ENCODE measurements at regions not wholly inside any gene's neighbourhood (a gene's known extent, or its start where the extent isn't known, plus 50 kb on each side); places are given as distances from the start of the nearest gene placed in this dataset.

GRCh38 chr6:144809969-144810368 lies 524.8 kb downstream of the UTRN start:
- H3K36me3 ChIP-seq, result no peaks in the 10 kb centered on the region
- DNase-seq, result no peak
- H3K9me3 ChIP-seq, result no peaks in the 10 kb centered on the region
- peaks cover 5% of the 10 kb centered on the region; the same call in 1 of the 2 replicates for H3K4me1 ChIP-seq
- H3K27me3 ChIP-seq, result no peaks in the 10 kb centered on the region
- no peak overlapping the region for H3K4me3 ChIP-seq (ENCODE audit: low read depth, low read length)
- TF ChIP-seq, protein P1, sequence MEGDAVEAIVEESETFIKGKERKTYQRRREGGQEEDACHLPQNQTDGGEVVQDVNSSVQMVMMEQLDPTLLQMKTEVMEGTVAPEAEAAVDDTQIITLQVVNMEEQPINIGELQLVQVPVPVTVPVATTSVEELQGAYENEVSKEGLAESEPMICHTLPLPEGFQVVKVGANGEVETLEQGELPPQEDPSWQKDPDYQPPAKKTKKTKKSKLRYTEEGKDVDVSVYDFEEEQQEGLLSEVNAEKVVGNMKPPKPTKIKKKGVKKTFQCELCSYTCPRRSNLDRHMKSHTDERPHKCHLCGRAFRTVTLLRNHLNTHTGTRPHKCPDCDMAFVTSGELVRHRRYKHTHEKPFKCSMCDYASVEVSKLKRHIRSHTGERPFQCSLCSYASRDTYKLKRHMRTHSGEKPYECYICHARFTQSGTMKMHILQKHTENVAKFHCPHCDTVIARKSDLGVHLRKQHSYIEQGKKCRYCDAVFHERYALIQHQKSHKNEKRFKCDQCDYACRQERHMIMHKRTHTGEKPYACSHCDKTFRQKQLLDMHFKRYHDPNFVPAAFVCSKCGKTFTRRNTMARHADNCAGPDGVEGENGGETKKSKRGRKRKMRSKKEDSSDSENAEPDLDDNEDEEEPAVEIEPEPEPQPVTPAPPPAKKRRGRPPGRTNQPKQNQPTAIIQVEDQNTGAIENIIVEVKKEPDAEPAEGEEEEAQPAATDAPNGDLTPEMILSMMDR (IDR thresholded peaks at IDR 0.05; ENCODE audit: low read depth, low read length), result no peak

GRCh38 chr6:144811140-144811539 lies 526.0 kb downstream of the UTRN start:
- H3K4me1 ChIP-seq, result peaks cover 4% of the 10 kb centered on the region; the same call in 1 of the 2 replicates
- no peak for DNase-seq
- no peaks in the 10 kb centered on the region for H3K36me3 ChIP-seq
- H3K9me3 ChIP-seq, result no peaks in the 10 kb centered on the region
- H3K4me3 ChIP-seq (ENCODE audit: low read depth, low read length), result no peak overlapping the region
- TF ChIP-seq, protein P1 (IDR thresholded peaks at IDR 0.05; ENCODE audit: low read depth, low read length), result no peak
- no peaks in the 10 kb centered on the region for H3K27me3 ChIP-seq

DNA sequence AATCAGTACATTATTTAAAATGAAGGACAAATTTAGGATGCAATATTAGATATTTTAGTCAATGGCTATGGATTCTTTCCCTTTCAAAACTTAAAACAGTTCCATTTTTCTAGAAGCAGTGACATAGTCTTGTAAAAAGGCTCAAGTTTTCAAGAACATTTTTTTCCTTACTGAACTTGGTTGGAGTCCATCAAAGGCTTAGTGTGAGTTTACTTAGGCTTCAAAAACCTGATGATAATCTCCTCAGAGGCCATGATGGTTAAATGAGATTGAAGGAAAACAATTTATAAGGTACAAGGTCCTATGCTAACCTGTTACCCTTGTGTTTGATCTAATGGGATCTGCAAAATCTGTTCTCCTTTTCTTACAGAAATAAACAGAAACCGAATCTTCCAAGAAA lies 531.8 kb downstream of the UTRN start:
- Histone ChIP-seq H3K4me3 (ENCODE audit: low read depth, low read length) (no peak overlapping the region), H3K4me1 (no peaks in the 10 kb centered on the region), H3K27me3 (no peaks in the 10 kb centered on the region), H3K36me3 (no peaks in the 10 kb centered on the region), H3K9me3 (no peaks in the 10 kb centered on the region)
- TF ChIP-seq, protein P1 (IDR thresholded peaks at IDR 0.05; ENCODE audit: low read depth, low read length), result no peak
- no peak for DNase-seq

DNA sequence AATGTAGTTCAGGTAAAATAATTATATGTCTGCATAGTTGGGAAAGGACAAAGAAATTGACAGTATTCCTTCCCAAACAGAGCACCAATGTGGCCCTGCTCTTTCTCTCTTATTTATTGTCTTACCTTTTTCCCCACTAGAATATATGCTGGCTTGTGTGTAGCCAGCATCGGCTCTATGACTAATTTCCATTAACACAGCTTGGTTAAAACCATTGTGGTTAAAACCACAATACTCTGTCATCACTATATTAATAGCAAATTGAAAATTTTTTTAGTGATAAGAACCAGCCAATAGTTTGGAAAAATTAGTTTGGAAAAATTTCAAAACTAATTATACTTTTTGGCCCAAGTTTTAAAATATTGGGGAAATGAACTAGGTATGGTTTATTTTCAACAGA lies 535.1 kb downstream of the UTRN start:
- TF ChIP-seq, protein P1 (IDR thresholded peaks at IDR 0.05; ENCODE audit: low read depth, low read length), result no peak
- H3K4me1 ChIP-seq, result no peaks in the 10 kb centered on the region
- DNase-seq, result no peak
- H3K4me3 ChIP-seq (ENCODE audit: low read depth, low read length), result no peak overlapping the region
- no peaks in the 10 kb centered on the region for H3K9me3 ChIP-seq
- no peaks in the 10 kb centered on the region for H3K27me3 ChIP-seq
- H3K36me3 ChIP-seq, result no peaks in the 10 kb centered on the region

- TF ChIP-seq, protein P1 (IDR thresholded peaks at IDR 0.05; ENCODE audit: low read depth, low read length), result no peak
- no peak for DNase-seq
- H3K4me3 ChIP-seq (ENCODE audit: low read depth, low read length), result no peak overlapping the region
- H3K27me3 ChIP-seq, result no peaks in the 10 kb centered on the region
- no peaks in the 10 kb centered on the region for H3K36me3 ChIP-seq
- H3K9me3 ChIP-seq, result no peaks in the 10 kb centered on the region
- H3K4me1 ChIP-seq, result no peaks in the 10 kb centered on the region
Observed at GRCh38 chr6:144823131-144823530, 538.0 kb downstream of the UTRN start.

DNA sequence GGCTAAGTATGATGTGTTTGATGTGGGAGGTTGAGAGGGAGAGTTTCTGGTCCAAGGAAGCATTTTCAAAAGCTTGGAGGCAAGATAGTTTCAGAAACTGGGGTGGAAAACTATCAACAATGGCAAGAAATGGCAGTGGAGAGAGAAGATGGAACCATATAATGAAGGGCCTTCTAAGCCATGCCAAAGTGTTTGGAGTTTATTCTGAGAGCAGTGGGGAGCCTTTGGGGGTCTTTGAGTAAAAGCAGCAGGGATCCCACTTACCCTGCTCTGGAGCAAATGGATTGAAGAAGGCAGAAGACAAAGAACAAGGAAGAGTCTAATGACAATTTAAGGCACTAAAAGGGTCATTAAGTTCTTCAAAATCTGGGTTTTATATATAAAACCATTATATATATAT lies 538.9 kb downstream of the UTRN start:
- DNase-seq, result no peak
- H3K4me1 ChIP-seq, result no peaks in the 10 kb centered on the region
- H3K9me3 ChIP-seq, result no peaks in the 10 kb centered on the region
- no peaks in the 10 kb centered on the region for H3K36me3 ChIP-seq
- H3K4me3 ChIP-seq (ENCODE audit: low read depth, low read length), result no peak overlapping the region
- no peaks in the 10 kb centered on the region for H3K27me3 ChIP-seq
- TF ChIP-seq, protein P1 (IDR thresholded peaks at IDR 0.05; ENCODE audit: low read depth, low read length), result no peak
